NCI-H524 treated with DMSO at 0.1 percent for 48 hours (cell line): ENCODE measurements at regions not wholly inside any gene's neighbourhood (a gene's known extent, or its start where the extent isn't known, plus 50 kb on each side); places are given as distances from the start of the nearest gene placed in this dataset.

Experiments
- DNase-seq: peaks from one replicate; lab custom pipeline; 2025; lab: John Stamatoyannopoulos, UW

DNA sequence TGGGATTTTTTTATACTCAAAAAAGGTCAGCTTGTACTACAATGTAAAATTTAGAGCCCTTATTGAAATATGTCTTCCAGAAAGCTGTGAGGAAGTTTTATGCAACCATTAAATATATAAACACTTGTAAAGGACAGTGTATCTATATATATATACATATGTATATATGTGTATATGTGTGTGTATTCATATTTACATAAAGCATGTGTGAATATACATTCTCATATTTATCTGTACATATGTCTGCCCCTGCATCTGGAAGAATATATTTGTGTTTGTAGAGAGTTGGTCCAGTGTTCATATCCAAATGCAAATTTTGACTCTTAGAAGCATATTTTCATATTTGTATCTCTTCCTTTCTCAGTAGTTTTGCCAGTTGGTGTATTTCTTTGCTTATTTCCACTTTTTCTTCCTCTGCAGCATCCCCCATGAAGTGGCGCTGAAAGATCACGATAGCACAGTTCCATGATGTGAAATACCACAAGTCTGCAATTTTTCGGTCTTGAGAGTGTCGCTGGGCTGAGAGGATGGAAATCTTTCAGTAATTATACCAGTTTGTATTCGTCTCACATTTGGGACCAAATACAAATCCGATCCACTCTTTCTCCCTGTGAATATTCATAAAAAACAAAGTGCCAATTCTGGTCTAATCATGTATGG is 311.7 kb upstream of the DPH6 start:
- no peak for DNase-seq

- DNase-seq, result no peak
Measured at GRCh38 chr15:35858707-35859106, 312.7 kb upstream of the DPH6 start.

DNA sequence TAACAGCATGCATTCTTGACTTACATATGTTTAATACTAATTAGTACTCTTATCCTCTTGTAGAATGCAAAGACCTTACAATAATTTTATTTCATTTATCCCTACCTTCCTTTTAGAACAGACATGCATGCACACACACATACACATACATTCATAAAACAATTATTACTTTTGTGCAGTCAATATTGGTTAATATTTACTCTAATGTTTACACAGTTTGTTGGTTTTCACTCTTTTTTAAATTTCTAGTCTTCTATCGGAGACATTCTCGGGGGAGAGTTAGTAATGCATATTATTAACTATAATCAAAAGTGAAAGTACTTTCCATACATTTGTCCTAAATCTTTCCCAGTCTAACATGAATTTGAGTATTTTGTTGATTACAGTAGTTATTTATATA is 317.7 kb upstream of the DPH6 start:
- DNase-seq, result no peak

- no peak for DNase-seq
Measured at GRCh38 chr15:35867356-35867755, 321.4 kb upstream of the DPH6 start.

DNA sequence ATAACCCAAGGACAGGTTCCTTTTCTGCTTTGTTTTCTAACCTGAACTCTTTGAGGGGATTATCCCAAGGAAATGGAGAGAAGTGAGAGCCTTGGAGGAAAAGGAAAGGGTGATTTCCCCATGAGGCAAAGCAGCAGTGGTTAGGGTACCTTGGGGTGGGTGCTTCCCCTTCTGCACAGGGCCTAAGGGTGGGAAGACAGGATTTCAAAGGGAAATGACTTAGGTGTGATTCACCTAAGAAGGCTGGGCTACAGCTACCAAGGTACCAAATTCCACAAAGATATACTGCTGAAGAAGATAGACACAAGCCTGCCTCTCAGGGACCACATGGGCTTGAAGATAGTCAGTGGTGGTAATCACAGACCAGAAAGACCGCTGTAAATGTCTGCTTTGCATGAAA is 325.3 kb upstream of the DPH6 start:
- no peak for DNase-seq

DNA sequence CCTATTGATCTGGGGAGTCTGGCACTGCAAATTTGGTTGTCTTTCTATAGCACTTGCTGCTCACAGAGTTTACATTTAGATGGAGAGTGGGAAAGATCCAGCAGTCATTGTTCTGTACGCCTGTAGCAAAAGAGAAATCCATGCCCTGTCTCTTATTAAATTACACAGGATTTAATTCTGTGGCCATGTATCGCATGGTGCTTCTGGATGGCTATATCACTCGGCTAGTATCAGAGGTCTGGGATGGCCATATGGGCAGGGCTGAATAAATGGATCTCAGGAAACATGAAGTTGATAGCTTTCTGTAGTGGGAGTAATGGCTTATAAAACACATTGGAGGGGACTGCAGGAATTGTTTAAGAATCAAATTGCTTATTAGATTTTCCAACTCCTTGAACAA is 325.8 kb upstream of the DPH6 start:
- no peak for DNase-seq

DNA sequence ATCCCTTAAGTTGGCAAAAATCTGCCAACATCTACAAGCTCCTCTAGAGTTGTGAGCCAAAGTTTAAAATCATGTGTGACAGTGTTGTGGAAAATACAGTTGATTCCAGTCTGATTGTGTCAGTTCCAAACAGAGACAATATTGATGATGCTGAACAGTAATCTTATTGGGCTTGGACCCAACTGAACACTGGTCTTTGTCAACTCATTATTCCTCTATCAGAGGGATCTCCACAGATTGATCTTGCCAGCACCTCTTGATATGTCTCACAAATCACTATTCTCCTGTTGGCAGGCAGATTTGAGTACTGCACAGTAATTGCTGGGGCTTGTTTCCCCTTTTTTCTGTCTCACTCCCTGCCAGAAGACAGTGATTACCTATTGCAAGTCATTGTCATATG is 326.6 kb upstream of the DPH6 start:
- no peak for DNase-seq

GRCh38 chr15:35874260-35874905 is 328.4 kb upstream of the DPH6 start:
- DNase-seq, result no peak

GRCh38 chr15:35876762-35877161 is 330.8 kb upstream of the DPH6 start:
- DNase-seq, result no peak

DNA sequence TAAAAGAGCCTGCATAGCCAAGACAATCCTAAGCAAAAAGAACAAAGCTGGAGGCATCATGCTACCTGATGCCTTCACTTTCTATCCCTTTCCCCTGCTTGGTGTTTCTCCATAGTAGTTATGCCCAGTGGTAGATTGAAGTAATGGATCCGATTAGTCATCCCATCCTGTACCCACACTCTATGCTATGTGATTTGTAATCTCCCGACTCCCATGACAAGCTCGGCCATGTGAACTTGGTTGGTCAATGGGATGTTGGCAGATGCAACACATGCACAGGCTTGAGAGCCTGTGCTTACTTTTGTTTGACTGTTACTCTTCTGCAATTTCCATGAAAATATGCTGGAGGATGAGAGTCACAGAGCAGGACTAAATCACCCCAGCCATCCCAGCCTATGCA is 334.9 kb upstream of the DPH6 start:
- no peak for DNase-seq

DNA sequence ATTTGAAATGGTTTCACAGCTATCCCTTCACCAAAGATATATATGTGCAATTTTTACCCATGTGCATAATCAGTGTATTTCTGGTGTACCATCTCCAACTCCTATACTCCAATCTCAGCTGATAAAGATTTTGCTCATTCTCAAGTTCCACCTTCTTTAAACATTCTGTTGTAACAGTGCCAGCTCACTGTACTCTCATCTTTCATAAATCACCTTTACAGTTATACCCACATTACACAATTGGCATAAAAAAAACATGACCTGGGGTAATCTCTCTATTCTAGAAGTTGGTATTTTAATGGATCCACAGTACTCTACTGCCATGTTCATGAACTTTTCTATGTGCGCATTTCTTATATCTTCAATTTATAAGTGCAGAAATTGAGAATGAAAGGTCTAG is 339.9 kb upstream of the DPH6 start:
- no peak for DNase-seq

DNA sequence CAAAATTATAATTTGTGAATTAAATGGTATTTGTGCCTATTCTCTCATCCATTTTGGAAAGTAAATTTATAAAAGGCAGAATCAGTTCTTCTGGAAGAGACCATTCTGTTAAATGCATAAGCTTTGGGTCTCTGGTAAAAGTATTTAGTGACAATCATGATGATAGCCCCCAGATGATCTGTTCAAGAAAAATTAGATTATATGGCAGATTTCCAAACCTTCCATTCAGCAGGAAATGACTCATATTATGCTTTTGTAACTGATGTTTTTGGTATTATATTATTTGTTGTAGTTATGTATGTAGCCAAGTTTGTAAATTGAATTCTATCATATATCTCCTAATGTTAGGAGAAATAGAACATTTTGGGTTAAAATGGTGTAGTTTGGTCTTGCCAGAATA is 340.8 kb upstream of the DPH6 start:
- no peak for DNase-seq

GRCh38 chr15:35888815-35889214 is 342.9 kb upstream of the DPH6 start:
- DNase-seq, result no peak

DNA sequence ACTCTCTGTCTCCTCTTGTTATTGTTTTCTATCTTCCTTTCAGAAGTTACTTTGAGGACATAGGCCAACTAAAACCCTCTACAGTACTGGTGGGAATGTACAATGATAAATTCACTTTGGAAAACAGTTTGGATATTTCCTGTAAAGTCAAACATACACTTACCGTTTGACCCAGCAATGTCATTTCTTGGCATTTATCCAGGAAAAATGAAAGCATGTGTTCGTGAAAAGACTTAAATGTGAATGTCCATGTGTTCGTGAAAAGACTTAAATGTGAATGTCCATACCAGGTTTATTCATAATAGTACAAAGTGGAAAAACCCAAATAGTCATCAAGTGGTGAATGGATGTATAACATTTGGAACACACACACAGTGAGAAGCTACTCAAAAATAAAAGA is 361.5 kb upstream of the DPH6 start:
- DNase-seq, result no peak

DNA sequence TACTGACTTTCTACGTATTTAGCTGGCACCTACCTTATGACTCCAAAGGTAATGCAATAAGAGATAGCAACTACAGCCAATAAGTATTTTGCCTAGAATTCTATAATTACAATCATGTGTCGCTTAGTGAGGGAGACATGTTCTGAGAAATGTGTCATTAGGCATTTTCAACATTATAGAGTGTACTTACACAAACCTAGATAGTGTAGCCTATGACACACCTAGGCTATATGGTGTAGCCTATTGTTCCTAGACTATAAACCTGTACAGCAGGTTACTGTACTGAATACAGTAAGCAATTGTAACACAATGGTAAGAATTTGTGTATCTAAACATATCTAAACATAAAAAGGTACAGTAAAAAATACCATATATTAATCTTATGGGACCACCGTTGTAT is 363.4 kb upstream of the DPH6 start:
- no peak for DNase-seq

DNA sequence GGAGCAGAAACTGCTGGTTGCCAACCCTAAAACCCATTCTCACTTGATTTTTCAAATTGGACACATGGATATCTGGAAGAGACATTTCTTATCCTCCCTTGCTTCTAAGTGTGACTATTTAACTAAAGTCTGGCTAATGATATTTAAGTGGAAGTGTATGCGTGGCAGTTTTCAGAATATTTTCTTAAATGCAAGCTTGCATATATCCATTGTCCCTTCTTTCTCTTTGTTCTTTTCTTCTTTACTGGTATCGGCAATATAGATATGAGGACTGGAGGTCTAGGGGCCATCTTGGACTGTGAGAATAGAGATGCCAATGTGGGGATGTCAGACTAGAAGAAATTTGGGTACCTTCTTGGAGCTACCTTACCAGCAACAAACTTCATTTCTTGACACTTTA is 364.3 kb upstream of the DPH6 start:
- no peak for DNase-seq

- no peak for DNase-seq
Measured at GRCh38 chr15:35911052-35911777, 365.2 kb upstream of the DPH6 start.

GRCh38 chr15:35912196-35912595 is 366.2 kb upstream of the DPH6 start:
- no peak for DNase-seq

- DNase-seq, result no peak
Measured at GRCh38 chr15:35914573-35914972, 368.6 kb upstream of the DPH6 start.

DNA sequence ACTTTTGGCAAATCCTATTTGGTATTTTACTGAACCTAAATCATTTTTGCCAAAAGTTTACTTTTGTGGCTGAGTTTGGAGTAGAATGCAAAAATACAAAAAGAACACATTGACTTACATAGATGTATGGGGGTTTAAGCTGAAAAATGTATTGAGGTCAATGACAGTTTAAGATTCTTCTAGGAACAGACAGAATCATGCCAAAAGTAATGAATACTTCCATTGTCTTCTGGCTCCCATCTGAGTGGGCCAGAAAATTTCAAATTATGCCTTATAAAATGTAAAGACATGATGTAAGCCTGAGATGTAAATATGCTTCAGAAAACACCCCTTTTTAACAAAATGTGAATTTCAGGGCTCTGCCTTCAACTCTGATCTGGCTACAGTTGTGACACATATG is 375.1 kb upstream of the DPH6 start:
- DNase-seq, result no peak

DNA sequence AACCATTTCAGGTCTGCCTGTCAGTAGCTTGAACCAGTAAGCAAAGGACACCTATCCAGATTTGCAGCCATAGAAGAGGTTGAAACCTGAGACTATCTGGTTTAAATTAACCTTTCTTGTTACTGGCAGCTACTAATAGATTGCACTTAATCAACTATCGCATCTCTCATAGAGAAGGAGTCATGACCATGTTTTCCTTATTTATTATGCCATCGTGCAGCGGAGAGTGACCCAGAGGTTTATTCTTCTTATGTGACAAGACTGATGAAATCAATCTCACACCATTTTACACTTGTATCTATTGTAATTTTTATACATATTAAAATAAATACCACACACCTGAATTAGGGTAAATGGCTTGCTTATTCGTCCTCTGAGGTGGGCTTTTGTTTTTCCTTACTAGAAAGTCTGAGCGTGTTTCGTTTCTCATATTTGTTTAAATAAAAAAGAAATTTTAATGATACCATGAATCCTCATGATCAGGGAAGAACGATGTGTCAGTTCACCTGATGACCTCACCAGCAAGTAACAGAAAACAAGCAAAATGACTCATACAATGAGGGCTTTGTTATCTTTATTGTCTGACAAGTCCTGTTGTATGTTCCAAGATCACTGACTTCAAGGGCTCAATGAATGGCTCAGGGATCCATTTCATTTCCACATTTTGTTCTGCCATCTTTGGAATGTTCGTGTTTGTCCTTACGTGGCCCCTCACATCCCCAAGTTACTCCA is 379.5 kb upstream of the DPH6 start:
- DNase-seq, result no peak

GRCh38 chr15:35926007-35926380 is 380.0 kb upstream of the DPH6 start:
- no peak for DNase-seq

- DNase-seq, result no peak
Measured at GRCh38 chr15:35928847-35929246, 382.9 kb upstream of the DPH6 start.
